ENCODE measurements at regions not wholly inside any gene's neighbourhood (a gene's known extent, or its start where the extent isn't known, plus 50 kb on each side); places are given as distances from the start of the nearest gene placed in this dataset.

GRCh38 chr3:146838221-146838620, 233.1 kb upstream of the PLSCR5 start:
- H3K9ac ChIP-seq (ENCODE audit: low read length), result no peak overlapping the region
- TF ChIP-seq EZH2 (IDR thresholded peaks at IDR 0.05; ENCODE audit: insufficient read depth, low read length), result no peak
- no peak for TF ChIP-seq CTCF (IDR thresholded peaks at IDR 0.05; ENCODE audit: insufficient read depth, low read depth, low read length)
- no peaks in the 10 kb centered on the region for H3K36me3 ChIP-seq (ENCODE audit: insufficient read depth, low read length)
- FAIRE-seq, result no peak
- Mint-ChIP-seq H3K9me3 (ENCODE audit: unreplicated experiment) (no peaks in the 10 kb centered on the region), H3K27ac (ENCODE audit: unreplicated experiment) (no peak overlapping the region), H3K4me3 (ENCODE audit: unreplicated experiment) (no peak overlapping the region), H3K27me3 (ENCODE audit: low read depth, unreplicated experiment) (no peaks in the 10 kb centered on the region), H3K36me3 (ENCODE audit: low read depth, unreplicated experiment) (no peaks in the 10 kb centered on the region), H3K4me1 (ENCODE audit: low read depth, unreplicated experiment) (peaks cover 4% of the 10 kb centered on the region)
- no peaks in the 10 kb centered on the region for H3K4me1 ChIP-seq (ENCODE audit: insufficient read depth, low read length)
- H3K4me3 ChIP-seq (ENCODE audit: insufficient read depth, low read depth, low read length), result no peak overlapping the region
- no peaks in the 10 kb centered on the region for H3K27me3 ChIP-seq (ENCODE audit: insufficient read depth, low read length)
- H3K27ac ChIP-seq (ENCODE audit: low read depth, low read length), result no peak overlapping the region
- no peaks in the 10 kb centered on the region for H3K9me3 ChIP-seq (ENCODE audit: insufficient read depth, low read depth, low read length)
- H3K4me2 ChIP-seq (ENCODE audit: low read length), result no peak overlapping the region
- H2AFZ ChIP-seq (ENCODE audit: low read depth, low read length), result no peak overlapping the region
- no peaks in the 10 kb centered on the region for H4K20me1 ChIP-seq (ENCODE audit: insufficient read depth, low read length)
- no peaks in the 10 kb centered on the region for H3K79me2 ChIP-seq (ENCODE audit: insufficient read depth, low read length)
- DNase-seq (ENCODE audit: low read depth), result peak; percentile 36

- Mint-ChIP-seq H3K27ac (ENCODE audit: unreplicated experiment) (no peak overlapping the region), H3K27me3 (ENCODE audit: low read depth, unreplicated experiment) (no peaks in the 10 kb centered on the region), H3K9me3 (ENCODE audit: unreplicated experiment) (no peaks in the 10 kb centered on the region), H3K4me3 (ENCODE audit: unreplicated experiment) (no peak overlapping the region), H3K4me1 (ENCODE audit: low read depth, unreplicated experiment) (peaks cover 4% of the 10 kb centered on the region), H3K36me3 (ENCODE audit: low read depth, unreplicated experiment) (no peaks in the 10 kb centered on the region)
- H3K9ac ChIP-seq (ENCODE audit: low read length), result no peak overlapping the region
- FAIRE-seq (no peak), DNase-seq (ENCODE audit: low read depth) (peak; percentile 33)
- H3K79me2 ChIP-seq (ENCODE audit: insufficient read depth, low read length), result no peaks in the 10 kb centered on the region
- H3K27me3 ChIP-seq (ENCODE audit: insufficient read depth, low read length), result no peaks in the 10 kb centered on the region
- no peaks in the 10 kb centered on the region for H3K9me3 ChIP-seq (ENCODE audit: insufficient read depth, low read depth, low read length)
- no peak for TF ChIP-seq EZH2 (IDR thresholded peaks at IDR 0.05; ENCODE audit: insufficient read depth, low read length)
- no peak for TF ChIP-seq CTCF (IDR thresholded peaks at IDR 0.05; ENCODE audit: insufficient read depth, low read depth, low read length)
- no peak overlapping the region for H3K4me2 ChIP-seq (ENCODE audit: low read length)
- no peak overlapping the region for H3K27ac ChIP-seq (ENCODE audit: low read depth, low read length)
- no peaks in the 10 kb centered on the region for H4K20me1 ChIP-seq (ENCODE audit: insufficient read depth, low read length)
- H2AFZ ChIP-seq (ENCODE audit: low read depth, low read length), result no peak overlapping the region
- no peaks in the 10 kb centered on the region for H3K4me1 ChIP-seq (ENCODE audit: insufficient read depth, low read length)
- H3K36me3 ChIP-seq (ENCODE audit: insufficient read depth, low read length), result no peaks in the 10 kb centered on the region
- no peak overlapping the region for H3K4me3 ChIP-seq (ENCODE audit: insufficient read depth, low read depth, low read length)
Measured at GRCh38 chr3:146834917-146835316, 229.8 kb upstream of the PLSCR5 start.

- no peak overlapping the region for H3K27ac Mint-ChIP-seq (ENCODE audit: unreplicated experiment)
- no peaks in the 10 kb centered on the region for H3K9me3 Mint-ChIP-seq (ENCODE audit: unreplicated experiment)
Measured at GRCh38 chr3:146832857-146833458, 227.8 kb upstream of the PLSCR5 start.

More at GRCh38 chr3:146832857-146833458, 227.8 kb upstream of the PLSCR5 start:
- no peaks in the 10 kb centered on the region for H3K27me3 Mint-ChIP-seq (ENCODE audit: low read depth, unreplicated experiment)
- no peaks in the 10 kb centered on the region for H3K4me1 ChIP-seq (ENCODE audit: insufficient read depth, low read length)
- no peaks in the 10 kb centered on the region for H3K36me3 Mint-ChIP-seq (ENCODE audit: low read depth, unreplicated experiment)
- H3K4me1 Mint-ChIP-seq (ENCODE audit: low read depth, unreplicated experiment), result peaks cover under 1% of the 10 kb centered on the region
- H3K27me3 ChIP-seq (ENCODE audit: insufficient read depth, low read length), result no peaks in the 10 kb centered on the region
- no peak for TF ChIP-seq EZH2 (IDR thresholded peaks at IDR 0.05; ENCODE audit: insufficient read depth, low read length)
- TF ChIP-seq CTCF (IDR thresholded peaks at IDR 0.05; ENCODE audit: insufficient read depth, low read depth, low read length), result no peak
- no peaks in the 10 kb centered on the region for H3K36me3 ChIP-seq (ENCODE audit: insufficient read depth, low read length)
- H3K4me2 ChIP-seq (ENCODE audit: low read length), result no peak overlapping the region
- no peak overlapping the region for H3K9ac ChIP-seq (ENCODE audit: low read length)
- DNase-seq (ENCODE audit: low read depth), result no peak
- no peak for FAIRE-seq
- no peak overlapping the region for H3K4me3 Mint-ChIP-seq (ENCODE audit: unreplicated experiment)
- no peak overlapping the region for H3K27ac ChIP-seq (ENCODE audit: low read depth, low read length)
- H4K20me1 ChIP-seq (ENCODE audit: insufficient read depth, low read length), result no peaks in the 10 kb centered on the region
- H3K9me3 ChIP-seq (ENCODE audit: insufficient read depth, low read depth, low read length), result no peaks in the 10 kb centered on the region
- no peak overlapping the region for H3K4me3 ChIP-seq (ENCODE audit: insufficient read depth, low read depth, low read length)
- no peaks in the 10 kb centered on the region for H3K79me2 ChIP-seq (ENCODE audit: insufficient read depth, low read length)
- H2AFZ ChIP-seq (ENCODE audit: low read depth, low read length), result no peak overlapping the region
